B cell (primary cell): ENCODE measurements at regions not wholly inside any gene's neighbourhood (a gene's known extent, or its start where the extent isn't known, plus 50 kb on each side); places are given as distances from the start of the nearest gene placed in this dataset.

Experiments
- ATAC-seq: fragments of 200-7000 bp; cut with Tn5 transposase; one replicate; pipeline ENCODE4 v1.10.0; 2021; ENCODE audit warnings: low read depth, mild to moderate bottlenecking, moderate number of reproducible peaks, moderate library complexity
- CTCF ChIA-PET: fragments of 350-600 bp; sonication (Branson Sonifier 250); formaldehyde crosslinking; loops from one replicate; lab custom pipeline; 2021; ENCODE audit warnings: antibody characterized with exemption, inconsistent platforms; lab: Charles Lee
- POLR2A ChIA-PET: fragments of 350-600 bp; sonication (Branson Sonifier 250); formaldehyde crosslinking; loops from one replicate; lab custom pipeline; 2021; ENCODE audit warnings: antibody characterized with exemption; lab: Charles Lee
- DNase-seq: peaks from one replicate; pipeline ENCODE4 v3.0.0; 2013
- H2AFZ ChIP-seq: 2 replicates; pipeline ENCODE4 v1.6.1; 2012; ENCODE audit warnings: mild to moderate bottlenecking, low read depth, low read length; ENCODE audit not compliant: insufficient read depth, poor library complexity, severe bottlenecking
- H3K27ac ChIP-seq, 2 donors: 1 replicate in 1 of 2; 2 replicates in 1 of 2; pipeline ENCODE4 v1.5.1; 2012 to 2013; ENCODE audit warnings: low read length in 2 of 2, mild to moderate bottlenecking in 2 of 2, moderate library complexity in 1 of 2
- H3K27me3 ChIP-seq, 4 experiments: fragments of 200-600 bp in 1 of 4; sonication (generic) in 1 of 4; replicated peaks in 1 of 4; 1 replicate in 2 of 4; 2 replicates in 2 of 4; pipeline versions ENCODE4 v1.6.1 to v1.7.0; 2013 to 2016; ENCODE audit warnings: low read length in 3 of 4, mild to moderate bottlenecking in 2 of 4, mixed read lengths in 1 of 4, moderate library complexity in 1 of 4; ENCODE audit not compliant: insufficient read depth in 4 of 4, control insufficient read depth in 3 of 4; ENCODE audit errors: control extremely low read depth in 1 of 4
- H3K36me3 ChIP-seq, 2 experiments: replicated peaks in 1 of 2; 1 replicate in 1 of 2; 2 replicates in 1 of 2; pipeline versions ENCODE4 v1.6.1 to v1.7.1; 2013; ENCODE audit warnings: low read length in 1 of 2; ENCODE audit not compliant: insufficient read depth in 2 of 2, control insufficient read depth in 1 of 2; ENCODE audit errors: control extremely low read depth in 1 of 2, extremely low read depth in 1 of 2
- H3K4me1 ChIP-seq, 2 donors: fragments of 200-600 bp in 1 of 2; sonication (generic) in 1 of 2; 1 replicate in 1 of 2; 2 replicates in 1 of 2; pipeline versions ENCODE4 v1.5.1 to v1.6.1; 2013 to 2017; ENCODE audit warnings: low read length in 2 of 2; ENCODE audit not compliant: control insufficient read depth in 2 of 2, insufficient read depth in 2 of 2
- H3K4me2 ChIP-seq: replicated peaks from 2 replicates; pipeline ENCODE3; 2012; ENCODE audit warnings: mild to moderate bottlenecking, low read depth, low read length; ENCODE audit not compliant: poor library complexity, severe bottlenecking
- H3K4me3 ChIP-seq, 5 experiments: fragments of 200-600 bp in 1 of 5; sonication (generic) in 1 of 5; 1 replicate in 3 of 5; 2 replicates in 2 of 5; pipeline versions ENCODE4 v1.5.1 to v1.7.0; 2011 to 2016; ENCODE audit warnings: low read length in 4 of 5, mild to moderate bottlenecking in 4 of 5, low read depth in 2 of 5, control low read depth in 1 of 5, moderate library complexity in 1 of 5; ENCODE audit not compliant: insufficient read depth in 1 of 5; ENCODE audit errors: control extremely low read depth in 1 of 5, extremely low read depth in 1 of 5
- H3K79me2 ChIP-seq: fragments of 200-600 bp; sonication (generic); one replicate; pipeline ENCODE4 v1.6.0; 2016; ENCODE audit warnings: low read length; ENCODE audit not compliant: control insufficient read depth, insufficient read depth
- H3K9ac ChIP-seq: fragments of 200-600 bp; sonication (generic); 2 replicates; pipeline ENCODE4 v1.6.1; 2017; ENCODE audit warnings: mild to moderate bottlenecking, low read length, moderate library complexity
- H3K9me3 ChIP-seq, 3 donors: one replicate each; pipeline versions ENCODE4 v1.6.1 to v1.7.1; 2013; ENCODE audit warnings: low read length in 2 of 3; ENCODE audit not compliant: control insufficient read depth in 2 of 3, insufficient read depth in 1 of 3; ENCODE audit errors: control extremely low read depth in 1 of 3
- H4K20me1 ChIP-seq: 2 replicates; pipeline ENCODE4 v1.6.0; 2012; ENCODE audit warnings: mild to moderate bottlenecking, low read length; ENCODE audit not compliant: insufficient read depth, control insufficient read depth, poor library complexity, severe bottlenecking
- H3K27ac Mint-ChIP-seq: one replicate; pipeline ENCODE4 v1.8.0; 2021; ENCODE audit warnings: mixed read lengths
- H3K27me3 Mint-ChIP-seq: one replicate; pipeline ENCODE4 v1.8.0; 2021; ENCODE audit warnings: mixed read lengths
- H3K4me1 Mint-ChIP-seq: one replicate; pipeline ENCODE4 v1.8.0; 2021; ENCODE audit warnings: mixed read lengths
- H3K4me3 Mint-ChIP-seq: one replicate; pipeline ENCODE4 v1.8.0; 2021; ENCODE audit warnings: mixed read lengths
- H3K9me3 Mint-ChIP-seq: one replicate; pipeline ENCODE4 v1.8.0; 2022; ENCODE audit warnings: mixed read lengths; ENCODE audit not compliant: insufficient read depth
- EZH2 ChIP-seq: IDR thresholded peaks from 2 replicates; pipeline ENCODE4 v1.6.1; 2012; ENCODE audit warnings: borderline replicate concordance, low read depth, mild to moderate bottlenecking, moderate library complexity, low read length; ENCODE audit not compliant: insufficient read depth, poor library complexity, severe bottlenecking
- WGBS: methylation state at CpG from one replicate; pipeline ENCODE4 v1.1.5; 2013; ENCODE audit warnings: missing lambda C conversion rate; ENCODE audit not compliant: insufficient coverage; 5-methylcytosine and 5-hydroxymethylcytosine counted together
- intact Hi-C: fragments of 100-400 bp; cut with micrococcal nuclease; formaldehyde crosslinking; loops from one replicate; pipeline ENCODE4 v1.10.0; 2022
- TF ChIP-seq, protein P1 (sequence below): fragments of 200-600 bp; IDR thresholded peaks from one replicate; pipeline ENCODE4 v1.8.0; 2022; ENCODE audit warnings: antibody characterized with exemption, mild to moderate bottlenecking

GRCh38 chr5:135759149-135759784 is 75.2 kb upstream of the SLC25A48 start:
- Histone ChIP-seq H3K4me1 (no peaks in the 10 kb centered on the region), H3K4me2 (no peak overlapping the region), H3K36me3 (no peaks in the 10 kb centered on the region), H3K79me2 (no peaks in the 10 kb centered on the region), H2AFZ (no peak overlapping the region), H3K27me3 (no peaks in the 10 kb centered on the region), H3K4me3 (no peak overlapping the region), H3K9ac (no peak overlapping the region), H3K9me3 (peaks cover 0 to 7% (median 0%) of the 10 kb centered on the region in 3 donors), H4K20me1 (no peaks in the 10 kb centered on the region), H3K27ac (no peak overlapping the region)
- H3K4me1 Mint-ChIP-seq, result no peaks in the 10 kb centered on the region
- TF ChIP-seq, protein P1, sequence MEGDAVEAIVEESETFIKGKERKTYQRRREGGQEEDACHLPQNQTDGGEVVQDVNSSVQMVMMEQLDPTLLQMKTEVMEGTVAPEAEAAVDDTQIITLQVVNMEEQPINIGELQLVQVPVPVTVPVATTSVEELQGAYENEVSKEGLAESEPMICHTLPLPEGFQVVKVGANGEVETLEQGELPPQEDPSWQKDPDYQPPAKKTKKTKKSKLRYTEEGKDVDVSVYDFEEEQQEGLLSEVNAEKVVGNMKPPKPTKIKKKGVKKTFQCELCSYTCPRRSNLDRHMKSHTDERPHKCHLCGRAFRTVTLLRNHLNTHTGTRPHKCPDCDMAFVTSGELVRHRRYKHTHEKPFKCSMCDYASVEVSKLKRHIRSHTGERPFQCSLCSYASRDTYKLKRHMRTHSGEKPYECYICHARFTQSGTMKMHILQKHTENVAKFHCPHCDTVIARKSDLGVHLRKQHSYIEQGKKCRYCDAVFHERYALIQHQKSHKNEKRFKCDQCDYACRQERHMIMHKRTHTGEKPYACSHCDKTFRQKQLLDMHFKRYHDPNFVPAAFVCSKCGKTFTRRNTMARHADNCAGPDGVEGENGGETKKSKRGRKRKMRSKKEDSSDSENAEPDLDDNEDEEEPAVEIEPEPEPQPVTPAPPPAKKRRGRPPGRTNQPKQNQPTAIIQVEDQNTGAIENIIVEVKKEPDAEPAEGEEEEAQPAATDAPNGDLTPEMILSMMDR, result no peak
- no peak for TF ChIP-seq EZH2
- CTCF ChIA-PET, result no interaction called here
- DNase-seq, result no peak
- no peak overlapping the region for H3K4me3 Mint-ChIP-seq
- no peaks in the 10 kb centered on the region for H3K9me3 Mint-ChIP-seq
- intact Hi-C loops, result no loop called here
- H3K27me3 Mint-ChIP-seq, result no peaks in the 10 kb centered on the region
- WGBS, result 80% methylated on average over 3 of the region's 5 CpGs
- ATAC-seq, result no peak
- POLR2A ChIA-PET, result no interaction called here
- no peak overlapping the region for H3K27ac Mint-ChIP-seq

- Mint-ChIP-seq H3K4me3 (no peak overlapping the region), H3K27ac (no peak overlapping the region), H3K27me3 (no peaks in the 10 kb centered on the region), H3K9me3 (peaks cover 2% of the 10 kb centered on the region), H3K4me1 (no peaks in the 10 kb centered on the region)
- Histone ChIP-seq H3K36me3 (no peaks in the 10 kb centered on the region), H3K4me2 (no peak overlapping the region), H3K4me1 (no peaks in the 10 kb centered on the region), H3K27me3 (no peaks in the 10 kb centered on the region), H2AFZ (no peak overlapping the region), H3K27ac (no peak overlapping the region), H4K20me1 (no peaks in the 10 kb centered on the region), H3K9me3 (peaks cover 0 to 13% (median 0%) of the 10 kb centered on the region in 3 donors), H3K4me3 (no peak overlapping the region), H3K79me2 (no peaks in the 10 kb centered on the region), H3K9ac (no peak overlapping the region)
- ATAC-seq (no peak), DNase-seq (no peak)
- POLR2A ChIA-PET, result no interaction called here
- WGBS, result 96% methylated on average over 4 of the region's 5 CpGs
- intact Hi-C loops, result no loop called here
- CTCF ChIA-PET, result no interaction called here
- TF ChIP-seq, protein P1, result no peak
- TF ChIP-seq EZH2, result no peak
Measured at GRCh38 chr5:135753990-135754389, 80.5 kb upstream of the SLC25A48 start.
